H9 (cell line): ENCODE measurements at regions not wholly inside any gene's neighbourhood (a gene's known extent, or its start where the extent isn't known, plus 50 kb on each side); places are given as distances from the start of the nearest gene placed in this dataset.

ENCODE experiments used
- DNase-seq: peaks from one replicate; pipeline ENCODE4 v3.0.0-alpha.2; 2017
- H2AFZ ChIP-seq: one replicate; pipeline ENCODE4 v1.6.1; 2013; ENCODE audit warnings: mild to moderate bottlenecking, low read length, control low read depth, moderate library complexity
- H2AK5ac ChIP-seq: 2 replicates; pipeline ENCODE4 v1.6.1; 2013; ENCODE audit warnings: low read length, control low read depth, mixed read lengths; ENCODE audit not compliant: insufficient read length
- H2BK120ac ChIP-seq: one replicate; pipeline ENCODE4 v1.6.1; 2013; ENCODE audit warnings: low read depth, mild to moderate bottlenecking, low read length, control low read depth, inconsistent platforms; ENCODE audit not compliant: poor library complexity, severe bottlenecking
- H2BK12ac ChIP-seq: 2 replicates; pipeline ENCODE4 v1.6.1; 2013; ENCODE audit warnings: low read length, control low read depth, mixed read lengths, low read depth; ENCODE audit not compliant: insufficient read length
- H2BK15ac ChIP-seq: 2 replicates; pipeline ENCODE4 v1.6.1; 2013; ENCODE audit warnings: low read depth, low read length, control low read depth
- H2BK20ac ChIP-seq: one replicate; pipeline ENCODE4 v1.6.1; 2013; ENCODE audit warnings: low read depth, mild to moderate bottlenecking, low read length, control low read depth, inconsistent platforms; ENCODE audit not compliant: poor library complexity, severe bottlenecking
- H2BK5ac ChIP-seq: 2 replicates; pipeline ENCODE4 v1.6.1; 2013; ENCODE audit warnings: low read length, control low read depth, mixed read lengths; ENCODE audit not compliant: insufficient read length
- H3K14ac ChIP-seq: 2 replicates; pipeline ENCODE4 v1.6.1; 2013; ENCODE audit warnings: low read length, control low read depth; ENCODE audit not compliant: insufficient read depth
- H3K18ac ChIP-seq: 2 replicates; pipeline ENCODE4 v1.6.1; 2013; ENCODE audit warnings: low read depth, mild to moderate bottlenecking, mixed read lengths, low read length, control low read depth; ENCODE audit not compliant: insufficient read length
- H3K23ac ChIP-seq: 2 replicates; pipeline ENCODE4 v1.6.1; 2013; ENCODE audit warnings: low read length, control low read depth, mixed read lengths, low read depth; ENCODE audit not compliant: insufficient read length
- H3K23me2 ChIP-seq: 2 replicates; pipeline ENCODE4 v1.6.1; 2013; ENCODE audit warnings: low read depth, mild to moderate bottlenecking, mixed read lengths, low read length, control low read depth; ENCODE audit not compliant: insufficient read length, poor library complexity, severe bottlenecking
- H3K27ac ChIP-seq: 2 replicates; pipeline ENCODE4 v1.5.1; 2013; ENCODE audit warnings: low read length, control low read depth, mixed read lengths, low read depth; ENCODE audit not compliant: insufficient read length
- H3K27me3 ChIP-seq: 2 replicates; pipeline ENCODE4 v1.6.1; 2013; ENCODE audit warnings: low read length, control low read depth, inconsistent platforms; ENCODE audit not compliant: insufficient read depth
- H3K4ac ChIP-seq: 2 replicates; pipeline ENCODE4 v1.6.1; 2013; ENCODE audit warnings: low read depth, mild to moderate bottlenecking, control low read depth, inconsistent platforms, low read length, moderate library complexity
- H3K4me1 ChIP-seq: 2 replicates; pipeline ENCODE4 v1.6.1; 2013; ENCODE audit warnings: low read length, control low read depth, inconsistent platforms; ENCODE audit not compliant: insufficient read depth
- H3K4me2 ChIP-seq: 2 replicates; pipeline ENCODE4 v1.6.1; 2013; ENCODE audit warnings: low read length, control low read depth, mixed read lengths; ENCODE audit not compliant: insufficient read length, insufficient read depth
- H3K56ac ChIP-seq: 2 replicates; pipeline ENCODE4 v1.6.1; 2013; ENCODE audit warnings: low read depth, mild to moderate bottlenecking, mixed read lengths, low read length, control low read depth; ENCODE audit not compliant: insufficient read length
- H3K79me1 ChIP-seq: 2 replicates; pipeline ENCODE4 v1.6.1; 2013; ENCODE audit warnings: low read depth, mild to moderate bottlenecking, moderate library complexity, low read length, control low read depth, inconsistent platforms; ENCODE audit not compliant: insufficient read depth, poor library complexity, severe bottlenecking
- H3K79me2 ChIP-seq: 2 replicates; pipeline ENCODE4 v1.6.1; 2013; ENCODE audit warnings: low read length, control low read depth, inconsistent platforms; ENCODE audit not compliant: insufficient read depth
- H3K9ac ChIP-seq: 2 replicates; pipeline ENCODE4 v1.6.1; 2013; ENCODE audit warnings: low read length, control low read depth, mixed read lengths; ENCODE audit not compliant: insufficient read length; ENCODE audit errors: extremely low read depth
- H3K9me3 ChIP-seq: one replicate; pipeline ENCODE4 v1.6.1; 2013; ENCODE audit warnings: low read depth, low read length, inconsistent platforms; ENCODE audit not compliant: control insufficient read depth
- H3T11ph ChIP-seq: one replicate; pipeline ENCODE4 v1.6.1; 2013; ENCODE audit warnings: mild to moderate bottlenecking, low read length, control low read depth, inconsistent platforms
- H4K20me1 ChIP-seq: one replicate; pipeline ENCODE4 v1.6.1; 2013; ENCODE audit not compliant: control insufficient read depth, insufficient read length, insufficient read depth
- H4K5ac ChIP-seq: 2 replicates; pipeline ENCODE4 v1.6.1; 2013; ENCODE audit warnings: low read depth, mild to moderate bottlenecking, mixed read lengths, low read length, control low read depth; ENCODE audit not compliant: insufficient read length
- H4K8ac ChIP-seq: replicated peaks from 2 replicates; pipeline ENCODE4 v1.6.1; 2013; ENCODE audit warnings: low read length, control low read depth, mixed read lengths, low read depth; ENCODE audit not compliant: insufficient read length
- H4K91ac ChIP-seq: 2 replicates; pipeline ENCODE4 v1.6.1; 2013; ENCODE audit warnings: low read depth, mild to moderate bottlenecking, moderate library complexity, mixed read lengths, low read length, control low read depth; ENCODE audit not compliant: insufficient read length
- H3K27ac Mint-ChIP-seq, 3 experiments: 2 replicates in 2 of 3; 3 replicates in 1 of 3; pipeline ENCODE4 v1.8.0; 2020 to 2021; ENCODE audit warnings: mixed read lengths in 3 of 3, mild to moderate bottlenecking in 1 of 3, moderate library complexity in 1 of 3
- H3K27me3 Mint-ChIP-seq: 2 replicates; pipeline ENCODE4 v1.8.0; 2021; ENCODE audit warnings: low read depth, mild to moderate bottlenecking, moderate library complexity, mixed read lengths
- H3K36me3 Mint-ChIP-seq, 3 experiments: 2 replicates in 2 of 3; 3 replicates in 1 of 3; pipeline ENCODE4 v1.8.0; 2020 to 2021; ENCODE audit warnings: low read depth in 3 of 3, mixed read lengths in 3 of 3; ENCODE audit not compliant: insufficient read depth in 1 of 3
- H3K4me1 Mint-ChIP-seq, 2 experiments: 2 replicates each; pipeline ENCODE4 v1.8.0; 2020; ENCODE audit warnings: mixed read lengths in 2 of 2
- H3K4me3 Mint-ChIP-seq, 2 experiments: 2 replicates in 1 of 2; 3 replicates in 1 of 2; pipeline ENCODE4 v1.8.0; 2020 to 2021; ENCODE audit warnings: mild to moderate bottlenecking in 2 of 2, mixed read lengths in 2 of 2, moderate library complexity in 1 of 2
- H3K9me3 Mint-ChIP-seq, 2 experiments: 2 replicates in 1 of 2; 3 replicates in 1 of 2; pipeline ENCODE4 v1.8.0; 2020; ENCODE audit warnings: mild to moderate bottlenecking in 2 of 2, mixed read lengths in 2 of 2, moderate library complexity in 1 of 2
- CTCF ChIP-seq: fragments of 200-600 bp; sonication (generic); conservative IDR thresholded peaks from 3 replicates; pipeline ENCODE4 v1.8.0; 2021; ENCODE audit warnings: antibody characterized with exemption, mild to moderate bottlenecking
- WGBS: extraction: QIAGEN DNeasy Blood & Tissue Kit; methylation state at CpG from one replicate; pipeline ENCODE4 v1.1.7; 2013; ENCODE audit warnings: missing lambda C conversion rate, low lambda C conversion rate, mixed read lengths; ENCODE audit not compliant: insufficient read length; ENCODE audit errors: extremely low coverage; 5-methylcytosine and 5-hydroxymethylcytosine counted together

GRCh38 chr5:8766448-8766847 lies 779.4 kb downstream of the SEMA5A start:
- Histone ChIP-seq H3K23ac (no peak overlapping the region), H3K27ac (no peak overlapping the region), H3K4me2 (no peak overlapping the region), H3K4me1 (0 out of 2 replicates have a peak, but pooled peaks cover 3% of the 10 kb centered on the region), H3K4ac (no peak overlapping the region), H3K79me1 (no peaks in the 10 kb centered on the region), H4K91ac (no peak overlapping the region), H3K27me3 (no peaks in the 10 kb centered on the region), H3K56ac (no peak overlapping the region), H2AFZ (no peak overlapping the region), H2AK5ac (no peak overlapping the region), H3T11ph (no peak overlapping the region), H3K23me2 (no peaks in the 10 kb centered on the region), H2BK20ac (no peak overlapping the region), H3K9me3 (no peaks in the 10 kb centered on the region), H3K18ac (no peak overlapping the region), H3K9ac (no peak overlapping the region), H3K79me2 (no peaks in the 10 kb centered on the region), H2BK5ac (no peak overlapping the region), H2BK12ac (no peak overlapping the region), H2BK120ac (no peak overlapping the region), H2BK15ac (no peak overlapping the region), H3K14ac (no peak overlapping the region), H4K5ac (no peak overlapping the region), H4K8ac (no peak overlapping the region), H4K20me1 (no peaks in the 10 kb centered on the region)
- no peak for DNase-seq
- H3K4me1 Mint-ChIP-seq = peaks cover 0 to 4% of the 10 kb centered on the region in 2 experiments; a peak in 2 of 4 replicates
- no peaks in the 10 kb centered on the region for H3K27me3 Mint-ChIP-seq
- no peak overlapping the region for H3K27ac Mint-ChIP-seq
- no peak overlapping the region for H3K4me3 Mint-ChIP-seq
- peaks cover 0 to 1% (median 0%) of the 10 kb centered on the region in 3 experiments; a peak in 2 of 7 replicates for H3K36me3 Mint-ChIP-seq
- peaks cover 0 to under 1% of the 10 kb centered on the region in 2 experiments; a peak in 3 of 5 replicates for H3K9me3 Mint-ChIP-seq
- WGBS = no CpG with 5 or more reads among the region's 1 CpG
- no peak for TF ChIP-seq CTCF
